Cerebellar cortex (tissue), 1 donor: ENCODE measurements at regions not wholly inside any gene's neighbourhood (a gene's known extent, or its start where the extent isn't known, plus 50 kb on each side); places are given as distances from the start of the nearest gene placed in this dataset.
"Not testable (repeated sequence)": the region's sequence is repeated elsewhere in the genome, so short reads cannot be mapped to it uniquely, and the experiment has no call there.

Experiments
- DNase-seq: peaks from one replicate; pipeline ENCODE4 v3.0.0-alpha.2; 2015; ENCODE audit warnings: low spot score

DNA sequence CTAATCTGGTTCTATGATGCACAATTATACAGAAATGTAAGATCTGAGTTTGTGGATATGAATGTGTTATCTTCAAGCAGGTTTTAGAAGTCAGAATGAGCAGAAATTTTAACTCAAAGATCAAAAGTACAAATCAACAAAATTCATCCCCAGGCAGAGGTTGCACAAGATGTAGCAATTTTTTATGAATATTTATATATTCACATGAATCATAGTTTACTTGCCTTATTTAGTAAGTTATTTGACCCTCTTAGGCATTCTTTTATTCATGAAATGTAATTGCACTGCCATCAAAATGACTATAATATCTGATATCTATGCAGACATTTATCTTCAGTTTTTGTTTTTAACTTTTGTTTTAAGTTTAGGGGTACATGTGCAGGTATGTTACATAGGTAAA lies 103.1 kb upstream of the DAZL start:
- no peak for DNase-seq

GRCh38 chr3:16711691-16712090 lies 106.5 kb upstream of the DAZL start:
- DNase-seq, result not testable (repeated sequence)

DNA sequence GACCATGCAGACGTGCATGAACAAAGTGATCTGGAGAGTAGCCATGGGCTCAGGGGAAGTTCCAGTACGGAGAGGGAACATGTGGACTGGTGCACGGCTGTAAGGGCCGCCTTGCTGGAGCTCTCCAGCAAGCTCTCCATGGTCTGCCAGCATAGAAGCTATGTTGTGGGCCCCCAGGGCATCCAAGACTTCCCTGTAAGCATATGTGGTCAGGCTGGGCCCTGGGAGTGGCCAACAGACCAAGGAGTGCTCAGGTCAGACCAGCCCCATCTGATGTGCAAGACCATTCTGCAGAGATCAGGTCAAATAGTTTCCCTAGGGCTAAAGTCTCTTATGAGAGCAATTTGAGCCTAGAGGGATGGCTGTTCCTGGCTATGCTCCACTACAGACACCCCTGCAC lies 110.1 kb upstream of the DAZL start:
- DNase-seq, result no peak

DNA sequence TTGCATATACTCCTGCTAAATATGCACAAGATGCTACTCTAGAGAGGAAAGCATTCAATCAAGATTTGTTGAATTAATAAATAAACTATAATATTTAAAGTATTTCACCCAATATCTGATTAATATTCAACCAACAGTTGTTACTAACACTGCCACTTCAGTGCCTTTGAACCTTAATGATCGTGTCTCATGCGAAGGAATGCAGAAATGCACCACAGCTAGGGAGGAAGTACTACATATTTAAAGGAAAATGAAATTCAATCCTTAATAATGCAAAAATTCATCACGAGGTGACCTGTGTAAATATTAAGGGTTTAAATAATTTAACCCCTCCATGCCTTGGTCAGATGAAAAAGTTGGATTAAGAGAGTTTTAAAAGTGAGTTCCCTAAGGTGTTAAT lies 114.2 kb upstream of the DAZL start:
- DNase-seq, result no peak

DNA sequence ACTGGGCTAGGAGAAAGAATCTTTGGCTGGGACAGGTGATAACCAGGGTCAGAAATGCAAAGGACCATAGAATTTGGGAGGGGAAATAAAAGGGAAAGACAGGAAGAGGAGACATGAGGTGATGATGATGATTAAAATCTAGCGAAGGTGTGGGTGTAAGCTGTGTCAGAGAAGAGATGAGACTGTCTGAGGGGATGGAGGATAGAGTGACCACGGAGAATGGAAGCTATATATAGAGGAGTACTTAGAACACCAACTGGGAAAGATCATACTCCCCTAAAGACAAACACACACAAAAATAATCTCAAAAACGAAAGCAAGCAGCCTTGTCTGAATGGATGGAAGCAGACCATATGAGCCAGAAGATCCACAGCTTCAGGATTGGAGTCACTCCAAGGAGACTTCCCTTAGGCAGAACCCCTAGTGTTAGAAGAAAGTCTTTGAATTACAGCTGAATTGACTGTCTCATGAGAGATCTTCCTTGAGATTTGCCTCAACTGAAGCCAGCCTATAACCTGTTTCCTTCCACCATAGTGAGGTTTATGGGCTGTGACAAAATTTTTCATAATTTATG lies 115.2 kb upstream of the DAZL start:
- no peak for DNase-seq

DNA sequence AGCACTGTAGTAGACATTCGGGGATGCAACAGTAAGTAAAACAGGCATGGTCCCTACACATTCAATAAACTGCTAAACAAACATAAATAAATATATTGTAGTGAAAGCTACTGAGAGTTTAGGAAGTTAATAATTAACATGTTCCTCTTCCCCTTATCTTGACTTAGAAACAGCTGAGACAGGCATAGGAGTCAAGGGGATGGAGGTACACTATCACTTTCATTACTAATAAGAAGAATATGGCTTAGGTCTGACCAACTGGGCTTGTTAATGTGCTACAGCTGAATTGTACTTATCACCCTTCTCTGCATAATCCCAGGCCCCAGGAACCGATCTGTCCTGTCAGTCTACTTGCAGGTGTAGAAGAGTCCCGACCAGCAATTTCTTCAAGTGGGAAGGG lies 116.3 kb upstream of the DAZL start:
- no peak for DNase-seq

- DNase-seq, result peak; percentile 14
Observed at GRCh38 chr3:16723978-16724377, 118.8 kb upstream of the DAZL start.

GRCh38 chr3:16724487-16724886 lies 119.3 kb upstream of the DAZL start:
- DNase-seq, result no peak

DNA sequence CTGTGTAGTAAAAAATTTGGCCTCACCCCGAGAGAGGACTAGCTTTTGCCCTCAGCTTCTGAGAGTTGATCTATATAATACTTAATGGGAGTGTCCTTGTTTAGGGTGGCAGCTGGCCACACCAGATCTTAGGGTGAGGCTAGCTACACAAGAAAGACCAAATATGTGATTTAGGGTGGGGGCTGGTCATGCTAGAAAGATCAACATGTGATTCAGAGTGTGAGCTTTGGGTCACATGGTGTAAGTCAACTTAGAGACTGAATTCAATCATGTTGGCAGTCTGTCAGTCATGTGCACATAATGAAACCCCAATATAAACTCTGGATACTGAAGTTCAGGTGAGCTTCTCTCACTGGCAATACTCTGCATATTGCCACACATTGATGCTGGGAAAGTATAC lies 120.7 kb upstream of the DAZL start:
- no peak for DNase-seq

DNA sequence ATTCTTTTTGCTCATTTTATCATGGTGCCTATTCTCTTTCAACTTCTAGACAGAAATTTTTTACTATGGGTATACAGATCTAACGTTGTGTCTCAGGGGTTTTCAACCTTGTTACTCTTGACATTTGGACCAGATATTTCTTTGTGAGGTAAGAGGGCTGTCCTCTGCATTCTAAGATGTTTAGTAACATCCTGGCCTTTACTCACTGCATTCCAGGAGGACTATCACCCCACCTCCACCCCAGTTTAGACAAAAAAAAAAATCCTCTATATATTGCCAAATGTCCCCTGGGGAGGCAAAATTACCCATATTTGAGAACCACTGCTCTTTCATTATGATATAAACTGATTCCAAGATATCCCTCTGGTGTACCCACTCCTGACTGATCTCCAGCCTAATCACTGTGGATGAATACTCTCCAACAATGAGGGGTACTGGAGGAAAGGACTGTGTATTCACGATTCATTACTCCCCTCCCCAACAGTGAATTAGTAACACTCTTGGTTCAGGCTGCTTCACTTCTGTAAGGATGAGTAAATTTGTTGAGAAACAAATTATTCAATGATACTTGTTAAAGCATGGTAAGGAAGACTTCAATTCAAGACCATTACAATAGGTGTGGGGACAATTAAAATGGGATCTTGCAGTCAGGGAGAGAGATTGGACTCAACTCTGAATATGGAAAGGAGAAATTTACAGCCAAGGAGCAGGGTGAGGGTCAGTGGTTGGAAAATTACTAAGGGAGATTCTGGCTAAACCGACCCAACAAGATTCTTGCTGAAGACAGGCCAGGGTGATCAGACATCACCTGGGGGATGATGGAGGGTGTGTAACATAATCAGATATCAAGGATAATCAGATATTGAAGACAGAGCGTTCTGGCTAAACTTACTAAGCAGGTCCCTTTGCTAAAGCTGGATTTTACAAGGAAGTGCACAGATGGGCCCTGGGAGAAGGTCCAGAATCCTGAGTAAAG lies 123.8 kb upstream of the DAZL start:
- no peak for DNase-seq

GRCh38 chr3:16738451-16738850 lies 133.2 kb upstream of the DAZL start:
- no peak for DNase-seq

- no peak for DNase-seq
Observed at GRCh38 chr3:16739541-16740105, 134.4 kb upstream of the DAZL start.

DNA sequence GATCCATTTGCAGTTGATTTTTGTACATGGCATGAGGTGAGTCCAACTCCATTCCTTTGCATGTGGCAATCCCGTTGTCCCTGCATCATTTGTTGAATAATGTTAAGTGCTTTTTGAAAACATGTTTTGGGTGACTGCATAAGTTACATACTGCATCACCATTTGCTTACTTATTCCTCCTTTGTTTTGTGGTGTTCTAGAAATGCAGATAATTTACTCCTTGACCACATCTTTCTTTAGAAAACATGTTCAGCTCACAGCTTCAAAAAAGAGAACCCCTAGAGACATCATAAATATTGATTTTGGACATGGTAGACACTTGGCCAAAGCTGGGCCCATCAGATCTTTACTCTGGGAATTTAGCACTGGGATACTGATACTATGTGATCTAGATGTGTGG lies 135.3 kb upstream of the DAZL start:
- no peak for DNase-seq

DNA sequence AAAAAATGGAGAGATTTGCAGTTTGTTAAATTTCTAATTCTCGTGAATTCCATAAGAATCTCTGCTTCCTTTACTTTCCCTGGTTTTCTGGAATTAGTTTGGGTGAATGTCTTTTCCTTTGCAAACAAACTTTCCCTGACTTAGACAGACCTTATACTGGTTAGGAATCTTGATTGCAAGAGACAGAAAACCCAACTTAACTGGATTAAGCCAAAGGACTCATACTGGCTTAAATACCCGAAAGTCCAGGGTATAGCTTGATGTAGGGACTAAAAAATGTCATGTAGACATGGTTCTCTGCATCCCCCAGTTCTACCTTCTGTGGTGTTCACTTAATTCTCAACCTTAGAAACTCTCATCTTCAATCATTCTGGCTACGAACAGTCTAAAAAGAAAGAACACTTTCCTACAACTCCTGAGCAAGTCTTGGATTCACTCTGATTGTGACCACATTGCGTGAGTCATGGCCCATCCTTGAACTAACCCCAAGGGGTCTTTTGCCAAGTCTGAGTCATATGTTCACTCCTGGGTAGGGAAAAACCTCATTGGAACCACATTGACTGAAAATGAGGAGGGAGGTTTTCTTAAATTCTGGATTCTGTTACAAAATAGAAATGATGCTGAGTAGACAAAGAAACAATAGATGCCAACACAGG lies 136.0 kb upstream of the DAZL start:
- no peak for DNase-seq

GRCh38 chr3:16741890-16742289 lies 136.7 kb upstream of the DAZL start:
- no peak for DNase-seq

GRCh38 chr3:16743276-16743675 lies 138.1 kb upstream of the DAZL start:
- DNase-seq, result no peak

- DNase-seq, result no peak
Observed at GRCh38 chr3:16759227-16759903, 125.4 kb upstream of the PLCL2 start.

GRCh38 chr3:16761571-16761970 lies 123.2 kb upstream of the PLCL2 start:
- DNase-seq, result no peak

DNA sequence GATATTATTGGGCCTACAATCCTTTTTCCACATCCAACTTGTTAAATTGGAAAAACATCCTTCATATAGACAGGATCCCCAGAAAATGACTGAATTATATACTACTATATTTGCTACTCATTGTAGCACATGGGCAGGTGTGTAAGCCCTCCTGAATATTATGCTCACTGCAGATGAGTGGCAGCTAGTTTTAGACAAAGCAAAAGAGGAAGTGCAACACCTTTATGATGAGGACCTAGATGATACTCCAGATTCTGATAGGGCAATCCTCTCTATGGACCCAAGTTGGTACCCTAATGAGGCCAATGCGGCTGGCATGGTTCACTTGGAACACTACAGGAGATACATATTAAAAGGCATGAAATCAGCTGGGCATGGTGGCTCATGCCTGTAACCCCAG lies 119.1 kb upstream of the PLCL2 start:
- no peak for DNase-seq

DNA sequence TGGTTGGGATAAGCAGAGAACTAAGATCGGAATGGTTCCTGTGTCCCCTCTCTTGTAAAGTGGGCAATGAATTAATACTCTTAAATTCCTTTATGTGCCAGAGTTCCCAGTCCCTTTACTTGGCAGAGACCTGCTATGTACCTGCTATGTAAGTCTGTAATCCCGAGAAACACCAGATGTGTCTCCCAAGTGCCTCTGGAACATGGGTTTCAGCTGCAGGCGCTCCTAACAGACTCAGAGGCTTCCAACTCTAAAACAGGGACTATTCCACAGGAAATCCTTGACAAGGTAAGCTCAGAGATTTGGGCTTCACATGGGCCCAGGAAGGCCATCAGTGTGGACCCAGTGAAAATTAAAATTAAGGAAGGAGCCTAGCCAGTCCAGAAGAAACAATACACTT lies 117.7 kb upstream of the PLCL2 start:
- no peak for DNase-seq

GRCh38 chr3:16768014-16768413 lies 116.7 kb upstream of the PLCL2 start:
- DNase-seq, result no peak

DNA sequence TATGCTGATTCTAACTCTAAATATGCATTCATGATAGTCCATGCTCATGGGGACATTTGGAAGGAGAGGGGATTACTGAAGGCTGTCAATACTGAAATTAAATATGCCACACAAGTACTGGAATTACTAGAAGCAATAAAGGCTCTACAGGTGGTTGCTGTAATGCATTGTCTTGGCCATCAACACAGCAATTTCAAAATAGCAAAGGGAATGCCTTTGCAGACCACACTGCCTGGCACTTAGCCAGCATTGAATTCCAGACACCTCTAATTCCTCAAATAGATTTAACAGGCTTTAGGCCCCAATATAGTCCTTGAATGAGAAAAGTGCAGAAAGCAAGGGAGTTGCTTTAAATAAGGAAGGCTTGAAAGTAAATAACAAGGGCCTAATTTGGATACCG lies 115.8 kb upstream of the PLCL2 start:
- DNase-seq, result no peak
